ENCODE measurements at regions not wholly inside any gene's neighbourhood (a gene's known extent, or its start where the extent isn't known, plus 50 kb on each side); places are given as distances from the start of the nearest gene placed in this dataset.

GRCh38 chr6:122008101-122008999, 391.1 kb upstream of the HSF2 start:
- CTCF ChIA-PET = no interaction called here
- H3K4me1 Mint-ChIP-seq = no peaks in the 10 kb centered on the region
- H3K36me3 Mint-ChIP-seq (ENCODE audit: low read depth) = no peaks in the 10 kb centered on the region
- no peaks in the 10 kb centered on the region for H3K9me3 Mint-ChIP-seq
- POLR2A ChIA-PET = no interaction called here
- H3K27me3 Mint-ChIP-seq = no peaks in the 10 kb centered on the region
- no peak overlapping the region for H3K27ac Mint-ChIP-seq
- no peak for DNase-seq
- intact Hi-C loops (cut with micrococcal nuclease) = no loop called here
- no peak for TF ChIP-seq CTCF (IDR thresholded peaks at IDR 0.05)
- H3K4me3 Mint-ChIP-seq = no peak overlapping the region
- no peak for ATAC-seq (ENCODE audit: low read depth)

- ATAC-seq (ENCODE audit: low read depth) = no peak
- DNase-seq = no peak
- Mint-ChIP-seq H3K4me3 (no peak overlapping the region), H3K9me3 (no peaks in the 10 kb centered on the region), H3K27ac (no peak overlapping the region), H3K36me3 (ENCODE audit: low read depth) (no peaks in the 10 kb centered on the region), H3K27me3 (no peaks in the 10 kb centered on the region), H3K4me1 (no peaks in the 10 kb centered on the region)
- CTCF ChIA-PET = no interaction called here
- intact Hi-C loops (cut with micrococcal nuclease) = no loop called here
- POLR2A ChIA-PET = no interaction called here
- TF ChIP-seq CTCF (IDR thresholded peaks at IDR 0.05) = no peak
Measured at GRCh38 chr6:122009000-122009350, 390.5 kb upstream of the HSF2 start.

GRCh38 chr6:122012578-122012977, 386.9 kb upstream of the HSF2 start:
- DNase-seq (no peak), ATAC-seq (ENCODE audit: low read depth) (no peak)
- Mint-ChIP-seq H3K27ac (no peak overlapping the region), H3K27me3 (no peaks in the 10 kb centered on the region), H3K4me1 (no peaks in the 10 kb centered on the region), H3K4me3 (no peak overlapping the region), H3K9me3 (no peaks in the 10 kb centered on the region), H3K36me3 (ENCODE audit: low read depth) (no peaks in the 10 kb centered on the region)
- intact Hi-C loops (cut with micrococcal nuclease) = no loop called here
- ChIA-PET CTCF (no interaction called here), POLR2A (no interaction called here)
- TF ChIP-seq CTCF (IDR thresholded peaks at IDR 0.05) = no peak

GRCh38 chr6:122014961-122015360, 384.5 kb upstream of the HSF2 start:
- TF ChIP-seq CTCF (IDR thresholded peaks at IDR 0.05) = no peak
- no peaks in the 10 kb centered on the region for H3K9me3 Mint-ChIP-seq
- ATAC-seq (ENCODE audit: low read depth) (no peak), DNase-seq (no peak)
- intact Hi-C loops (cut with micrococcal nuclease) = no loop called here
- CTCF ChIA-PET = no interaction called here
- H3K36me3 Mint-ChIP-seq (ENCODE audit: low read depth) = no peaks in the 10 kb centered on the region
- no peaks in the 10 kb centered on the region for H3K4me1 Mint-ChIP-seq
- H3K27ac Mint-ChIP-seq = no peak overlapping the region
- POLR2A ChIA-PET = no interaction called here
- no peak overlapping the region for H3K4me3 Mint-ChIP-seq
- H3K27me3 Mint-ChIP-seq = no peaks in the 10 kb centered on the region

GRCh38 chr6:122020588-122021264, 378.7 kb upstream of the HSF2 start:
- Mint-ChIP-seq H3K4me3 (no peak overlapping the region), H3K27ac (no peak overlapping the region), H3K36me3 (ENCODE audit: low read depth) (no peaks in the 10 kb centered on the region), H3K9me3 (no peaks in the 10 kb centered on the region), H3K27me3 (no peaks in the 10 kb centered on the region), H3K4me1 (no peaks in the 10 kb centered on the region)
- intact Hi-C loops (cut with micrococcal nuclease) = no loop called here
- POLR2A ChIA-PET = no interaction called here
- CTCF ChIA-PET = no interaction called here
- no peak for TF ChIP-seq CTCF (IDR thresholded peaks at IDR 0.05)
- DNase-seq (no peak), ATAC-seq (ENCODE audit: low read depth) (no peak)

Measured in activated B cell treated with CpG ODN at 0.5 μM for 24 hours (primary cell).